Ovary (tissue), 3 donors: ENCODE measurements at regions not wholly inside any gene's neighbourhood (a gene's known extent, or its start where the extent isn't known, plus 50 kb on each side); places are given as distances from the start of the nearest gene placed in this dataset.

ENCODE experiments used
- CTCF ChIP-seq, 3 donors: fragments of 450-650 bp in 2 of 3; fragments of 200-600 bp in 1 of 3; IDR thresholded peaks; one replicate each; pipeline versions ENCODE4 v1.5.1 to v1.8.0; 2016 to 2022; ENCODE audit warnings: antibody characterized with exemption in 3 of 3, mild to moderate bottlenecking in 1 of 3
- POLR2A ChIP-seq: fragments of 450-650 bp; IDR thresholded peaks from one replicate; pipeline ENCODE4 v1.6.1; 2017; ENCODE audit warnings: antibody characterized with exemption, mild to moderate bottlenecking, moderate library complexity
- donor health status: DM: no; HTN: no; CAD: no.

- TF ChIP-seq CTCF (IDR thresholded peaks at IDR 0.05), result no peak
- no peak for TF ChIP-seq POLR2A
These were observed 148.1 kb upstream of the EOLA2 start for GRCh38 chrX:150086371-150086770.
